GM18909 (cell line): ENCODE measurements at regions not wholly inside any gene's neighbourhood (a gene's known extent, or its start where the extent isn't known, plus 50 kb on each side); places are given as distances from the start of the nearest gene placed in this dataset.

ENCODE experiments used
- ATAC-seq: cut with Tn5 transposase; IDR thresholded peaks from one replicate; pipeline ENCODE4 v1.9.1; 2021; ENCODE audit warnings: mild to moderate bottlenecking; ENCODE audit not compliant: unreplicated experiment, poor library complexity

DNA sequence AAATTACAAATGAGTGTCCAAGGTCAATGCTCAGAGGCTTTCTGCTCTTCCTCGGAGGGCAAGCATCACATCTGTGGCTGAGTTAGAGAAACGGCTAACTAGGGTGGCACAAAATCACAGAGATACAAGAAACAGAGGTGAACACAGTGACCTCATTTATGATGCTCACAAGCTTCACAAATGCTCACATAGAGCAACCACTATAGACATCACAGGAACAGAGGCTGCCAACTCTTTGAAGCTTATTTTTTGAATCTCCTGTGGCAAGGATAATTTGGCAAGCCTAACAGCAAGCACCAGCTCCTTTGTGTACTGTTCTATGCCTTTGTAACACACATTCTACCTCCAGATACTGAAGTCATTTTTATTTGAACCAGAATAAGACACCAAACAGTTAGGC lies 416.5 kb upstream of the DDI1 start:
- ATAC-seq: no peak

DNA sequence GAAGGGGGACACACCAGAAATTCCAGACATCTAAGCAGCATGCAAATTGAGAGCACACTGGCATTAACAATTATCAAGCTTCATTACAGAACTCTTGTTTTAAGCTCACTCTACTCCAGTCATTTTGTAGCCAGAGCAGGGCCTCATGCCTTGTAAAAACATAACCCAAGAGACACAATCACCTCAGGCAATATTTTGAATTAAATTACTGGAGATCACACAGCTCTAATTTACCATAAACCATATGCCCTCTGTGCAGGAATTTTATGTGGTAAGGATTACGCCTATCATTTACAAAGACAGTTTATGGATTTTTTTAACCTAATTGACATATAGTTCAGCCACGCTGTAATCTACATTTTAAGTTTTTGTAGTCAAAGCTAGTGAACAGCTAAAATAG lies 414.1 kb upstream of the DDI1 start:
- no peak for ATAC-seq

DNA sequence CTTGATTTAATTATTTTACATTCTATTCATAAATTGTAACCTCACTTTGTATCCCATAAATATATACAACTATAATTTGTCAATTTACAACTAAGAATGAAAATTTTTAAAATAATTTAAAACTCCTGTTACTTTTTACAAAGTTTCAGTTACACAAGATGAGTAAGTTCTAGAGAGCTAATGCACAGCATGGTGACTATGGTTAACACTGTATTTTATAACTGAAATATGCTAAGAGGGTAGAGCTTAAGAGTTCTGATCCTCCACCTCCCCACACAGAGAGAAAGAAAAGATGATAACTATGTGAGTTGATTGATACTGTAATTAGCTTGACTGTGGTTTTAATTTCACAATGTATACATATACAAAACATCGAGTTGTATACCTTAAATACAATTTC lies 412.5 kb upstream of the DDI1 start:
- ATAC-seq: no peak

DNA sequence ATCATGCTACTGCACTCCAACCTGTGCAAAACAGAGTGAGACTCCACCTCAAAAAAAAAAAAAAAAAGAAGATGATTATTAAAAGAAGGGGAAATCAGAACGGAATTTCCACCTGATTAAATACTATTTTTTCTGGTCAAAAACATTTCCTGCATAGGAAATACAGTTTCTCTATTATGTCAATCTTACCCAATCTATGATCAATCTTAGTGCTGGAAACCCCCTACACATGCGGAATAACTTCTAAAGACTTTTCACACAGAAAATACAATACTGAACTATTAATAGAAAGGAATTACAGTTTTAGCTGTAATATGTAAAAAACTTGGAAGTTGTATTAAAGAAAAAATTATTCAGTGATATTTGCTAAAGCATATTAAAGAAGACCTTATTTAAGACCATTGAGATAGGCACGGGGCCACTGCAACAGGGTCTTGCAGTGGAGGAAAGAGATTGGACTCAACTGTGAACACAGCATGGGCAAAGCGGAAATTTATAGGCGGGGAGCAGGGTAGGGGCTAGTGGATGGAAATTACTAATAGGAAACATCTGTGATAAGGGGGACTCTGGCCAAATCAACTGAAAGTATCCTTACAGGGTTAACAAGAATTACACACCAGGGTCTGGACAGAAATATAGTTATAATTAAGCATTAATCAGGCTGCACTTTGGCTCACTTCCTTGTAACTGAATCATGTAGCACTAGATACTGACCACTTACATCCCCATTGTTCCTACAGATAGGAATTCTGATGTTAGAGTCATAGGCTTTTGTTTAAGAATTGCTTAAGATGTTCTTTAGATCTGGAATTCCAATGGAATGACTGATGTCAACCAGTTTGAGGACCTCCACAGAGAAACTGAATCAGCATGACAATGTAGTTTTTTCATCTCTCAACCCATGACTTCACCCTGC lies 411.5 kb upstream of the DDI1 start:
- no peak for ATAC-seq

DNA sequence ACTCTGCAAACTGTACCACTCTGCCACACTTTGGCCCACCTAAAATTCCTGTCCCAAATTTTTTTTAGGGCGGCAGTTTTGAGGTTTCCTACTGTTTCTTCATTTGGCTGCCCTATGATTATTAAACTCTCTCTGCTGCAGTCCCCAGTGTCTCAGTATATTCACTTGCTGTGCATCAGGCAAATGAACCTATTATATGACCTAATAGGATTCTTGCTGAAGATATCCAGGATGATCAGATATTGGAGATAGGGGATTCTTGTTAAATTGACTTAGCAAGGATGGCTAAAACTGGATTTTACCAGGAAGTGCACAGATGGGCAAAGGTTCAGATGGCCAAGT lies 410.8 kb upstream of the DDI1 start:
- no peak for ATAC-seq

DNA sequence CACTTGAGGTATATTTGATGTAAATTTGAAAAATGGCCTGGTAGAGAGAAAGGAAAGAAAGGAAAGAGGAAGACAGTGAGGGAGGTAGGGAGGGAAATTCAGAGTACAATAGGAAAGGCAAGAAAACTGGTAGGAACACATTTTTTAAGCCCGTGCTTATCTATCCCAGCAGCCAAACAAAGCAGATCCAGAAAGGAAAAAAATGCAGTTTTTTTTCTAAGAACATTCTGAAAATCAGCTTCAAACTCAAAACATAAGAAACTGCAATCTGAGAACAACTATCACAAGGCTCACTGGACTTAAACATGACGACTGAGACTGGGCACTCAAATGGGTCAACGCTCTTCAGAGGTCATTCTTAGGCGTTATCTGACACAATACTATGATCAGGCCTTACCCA lies 408.3 kb upstream of the DDI1 start:
- no peak for ATAC-seq

DNA sequence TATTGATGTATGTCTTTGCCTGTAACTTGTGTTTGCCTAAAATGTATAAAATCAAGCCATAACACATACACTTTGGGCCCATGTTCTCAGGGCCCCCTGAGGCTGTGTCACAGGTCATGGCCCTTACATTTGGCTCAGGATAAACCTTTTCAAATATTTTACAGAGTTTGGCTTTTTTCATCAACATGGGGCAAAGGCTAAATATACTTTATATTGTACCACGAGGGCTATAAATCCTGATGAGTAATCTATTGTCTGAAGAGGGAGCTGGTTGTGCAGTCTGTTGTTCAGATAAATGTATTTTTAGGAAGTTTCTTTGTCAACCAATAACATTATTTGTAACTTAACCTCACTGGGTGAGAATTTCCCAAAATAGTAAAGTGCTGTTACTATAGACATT lies 404.6 kb upstream of the DDI1 start:
- no peak for ATAC-seq

DNA sequence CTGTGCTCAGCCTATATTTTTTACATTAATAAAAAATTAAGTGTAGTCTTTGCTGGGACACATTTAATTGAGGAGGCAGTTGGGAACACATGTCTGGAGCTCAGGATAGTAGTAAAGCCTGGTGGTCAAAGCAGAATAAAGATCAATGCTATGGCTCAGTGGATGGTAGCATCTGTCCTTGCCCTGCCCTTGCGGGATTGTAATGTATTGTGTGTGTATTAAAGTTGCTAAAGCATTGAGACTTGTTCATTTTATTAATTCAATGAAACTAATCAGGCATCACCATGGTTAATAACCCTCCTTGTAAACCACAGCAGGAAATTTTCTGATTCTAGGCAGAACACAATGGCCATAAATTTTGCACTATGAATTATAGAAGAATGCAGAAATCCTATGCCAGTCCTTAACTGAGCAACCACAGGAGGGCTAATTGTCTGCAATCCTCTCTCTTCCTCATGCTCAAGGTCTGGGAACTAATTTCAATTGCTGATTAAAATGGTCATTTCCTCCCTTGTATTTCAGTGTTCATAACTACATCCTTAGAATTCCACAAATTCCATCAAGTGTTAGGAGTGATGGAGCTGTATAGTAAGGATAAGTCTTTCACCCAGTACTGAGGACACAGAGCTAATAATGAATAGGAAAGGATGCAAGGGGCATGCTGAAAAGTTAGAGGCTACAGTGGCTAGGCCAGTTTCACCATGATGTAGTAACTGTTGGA lies 403.2 kb upstream of the DDI1 start:
- no peak for ATAC-seq

DNA sequence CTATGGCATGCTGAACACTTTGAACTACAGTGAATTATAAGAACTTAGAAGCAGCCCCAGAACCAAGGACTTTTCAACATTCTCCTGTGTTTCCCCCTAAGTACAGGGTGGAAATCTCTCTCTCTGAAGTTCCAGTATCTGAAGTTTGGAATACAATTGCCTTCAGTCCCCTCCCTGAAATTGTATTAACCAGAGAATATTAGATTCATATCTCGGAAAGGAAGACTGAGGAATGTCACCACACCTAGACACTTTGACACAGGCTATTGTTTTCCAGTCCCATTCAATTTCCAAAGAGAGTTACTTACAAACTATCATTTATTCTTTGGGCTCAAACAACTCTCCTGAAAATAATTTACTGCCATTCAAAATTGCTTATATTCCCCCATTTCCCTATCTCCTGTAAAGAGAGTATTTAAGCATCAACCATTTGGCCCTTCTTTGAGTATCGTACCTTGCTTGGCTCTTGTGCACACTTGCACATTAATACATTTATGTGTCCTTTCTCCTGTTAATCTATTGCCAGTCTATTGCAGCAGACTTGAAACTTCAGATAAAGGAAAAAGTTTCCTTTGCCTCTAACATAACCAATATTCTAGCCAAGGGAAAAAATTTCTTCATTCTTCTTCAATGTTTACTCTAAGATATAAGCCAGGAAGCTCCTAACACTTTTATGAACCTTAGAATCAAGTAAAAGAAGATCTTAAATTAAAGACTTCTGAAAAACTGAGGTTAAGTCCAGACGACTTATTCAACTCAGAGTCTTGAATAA lies 402.4 kb upstream of the DDI1 start:
- ATAC-seq: no peak

DNA sequence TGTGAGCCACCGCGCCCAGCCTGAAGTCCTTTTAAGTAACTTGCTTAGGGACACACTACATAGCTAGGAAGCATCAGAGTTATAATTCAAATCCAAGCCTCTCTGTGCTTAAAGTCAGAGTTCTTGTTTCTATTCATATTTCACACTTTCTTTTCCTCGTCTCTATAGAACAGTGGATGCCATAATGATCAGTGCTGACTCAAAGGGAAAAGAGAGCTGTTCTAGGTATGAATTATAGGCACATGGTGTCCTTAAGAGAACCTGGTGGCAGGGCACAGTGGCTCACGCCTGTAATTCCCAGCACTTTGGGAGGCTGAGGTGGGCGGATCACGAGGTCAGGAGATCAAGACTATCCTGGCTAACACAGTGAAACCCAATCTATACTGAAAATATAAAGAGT lies 400.2 kb upstream of the DDI1 start:
- no peak for ATAC-seq

DNA sequence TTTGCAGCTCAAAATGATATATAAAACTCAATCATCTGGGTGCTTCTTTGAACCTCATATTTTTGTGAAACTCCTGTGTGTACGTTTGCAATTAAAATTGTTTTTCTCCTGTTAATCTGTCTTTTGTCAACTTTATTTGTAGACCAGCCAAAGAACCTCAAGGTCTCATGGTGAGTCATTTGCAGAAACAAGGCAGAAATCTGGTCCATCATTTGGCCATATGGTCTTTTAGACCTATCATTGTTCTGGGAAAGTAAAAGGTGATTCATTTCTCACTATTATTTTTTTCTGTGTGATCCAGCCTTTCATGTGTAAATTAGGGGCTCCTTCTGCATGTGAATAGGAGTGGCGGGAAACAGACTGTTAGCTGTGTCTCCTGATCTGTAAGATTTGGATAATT lies 399.1 kb upstream of the DDI1 start:
- ATAC-seq: no peak

DNA sequence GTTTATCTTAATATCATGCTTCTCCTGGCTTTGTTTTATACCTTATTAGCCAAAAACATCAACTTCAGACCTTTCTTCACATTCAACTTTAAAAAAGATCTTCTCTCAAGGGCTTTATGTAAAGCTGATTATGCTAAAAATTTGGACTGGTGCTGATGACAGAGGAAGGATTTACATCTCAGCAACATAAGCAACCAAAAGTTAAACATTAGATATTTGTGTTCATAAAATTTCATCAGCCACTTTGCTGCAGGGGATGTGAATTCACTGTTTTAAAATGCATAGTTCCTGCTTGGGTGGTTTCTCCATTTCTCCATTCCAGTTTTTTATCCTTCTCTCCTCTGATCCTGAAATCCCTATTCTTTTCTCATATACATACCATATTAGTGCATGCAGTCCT lies 398.6 kb upstream of the DDI1 start:
- no peak for ATAC-seq

DNA sequence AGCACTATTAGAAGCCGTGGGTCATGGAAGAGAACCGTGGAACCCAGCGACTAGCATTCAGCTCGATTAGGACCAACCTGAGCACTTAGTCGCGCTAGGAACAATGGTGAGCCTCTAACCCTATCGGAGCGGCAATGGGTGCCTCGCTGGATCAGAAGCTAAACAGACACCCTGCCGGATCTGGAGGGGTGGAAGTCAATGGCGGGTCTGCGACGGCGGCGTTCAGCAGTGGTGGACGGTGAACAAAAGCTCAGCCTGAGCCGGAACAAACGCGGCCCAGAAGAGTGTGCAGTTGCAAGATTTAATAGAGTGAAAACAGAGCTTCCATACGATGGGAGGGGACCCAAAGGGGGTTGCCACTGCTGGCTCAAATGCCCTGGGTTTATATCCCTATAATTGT lies 391.8 kb upstream of the DDI1 start:
- no peak for ATAC-seq

DNA sequence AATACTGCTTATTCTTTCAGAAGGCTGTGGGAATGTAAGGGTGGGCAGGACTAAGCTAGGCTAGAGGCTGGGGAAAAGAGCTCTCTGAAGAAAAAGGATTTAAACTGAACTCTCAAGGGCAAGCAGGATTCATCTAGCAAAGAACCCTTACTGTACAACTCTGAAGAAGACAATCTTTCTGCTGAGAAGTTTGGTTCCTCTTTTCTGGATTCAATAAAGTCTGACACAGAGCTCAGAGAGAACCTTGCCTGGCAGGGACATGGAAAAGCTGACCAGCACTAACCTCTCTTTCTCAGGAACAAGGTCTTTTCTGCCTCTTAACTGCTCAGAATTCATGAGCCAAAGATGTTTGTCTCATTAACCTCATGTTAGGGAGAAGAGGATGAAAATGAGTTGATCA lies 388.4 kb upstream of the DDI1 start:
- no peak for ATAC-seq

DNA sequence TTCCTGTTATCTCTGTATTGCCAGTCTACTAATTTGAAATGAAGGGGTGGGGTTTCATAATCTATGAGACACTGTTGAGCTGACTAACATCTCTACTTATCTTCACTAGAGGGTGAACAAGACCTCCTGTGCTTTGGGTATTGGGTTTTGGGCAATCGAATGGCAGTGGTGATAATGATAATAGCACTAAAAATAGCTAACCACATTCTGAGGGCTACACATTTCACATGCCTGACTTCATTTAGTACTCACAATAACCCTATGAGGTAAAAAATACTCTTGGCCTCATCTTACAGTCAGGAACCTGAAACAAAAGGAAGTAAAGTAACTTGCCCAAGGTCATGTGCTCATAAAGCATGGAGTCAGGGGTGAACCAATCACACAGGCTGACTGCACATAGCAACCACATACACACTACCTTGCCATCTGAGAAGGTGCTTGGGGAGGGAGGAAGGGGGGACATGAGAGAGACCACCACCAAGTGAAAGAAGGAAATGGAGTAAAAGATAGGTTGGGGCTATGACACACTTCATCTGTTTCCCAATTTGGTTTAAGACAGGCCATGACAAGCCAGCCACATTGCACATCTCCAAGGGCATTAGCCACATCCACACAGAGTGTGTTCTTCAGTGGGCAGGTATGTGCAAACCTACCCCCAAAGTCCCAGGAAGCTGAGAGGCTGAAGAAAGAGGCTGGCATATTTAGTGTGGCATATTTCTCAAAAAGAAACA lies 387.6 kb upstream of the DDI1 start:
- peak; percentile 42 for ATAC-seq

DNA sequence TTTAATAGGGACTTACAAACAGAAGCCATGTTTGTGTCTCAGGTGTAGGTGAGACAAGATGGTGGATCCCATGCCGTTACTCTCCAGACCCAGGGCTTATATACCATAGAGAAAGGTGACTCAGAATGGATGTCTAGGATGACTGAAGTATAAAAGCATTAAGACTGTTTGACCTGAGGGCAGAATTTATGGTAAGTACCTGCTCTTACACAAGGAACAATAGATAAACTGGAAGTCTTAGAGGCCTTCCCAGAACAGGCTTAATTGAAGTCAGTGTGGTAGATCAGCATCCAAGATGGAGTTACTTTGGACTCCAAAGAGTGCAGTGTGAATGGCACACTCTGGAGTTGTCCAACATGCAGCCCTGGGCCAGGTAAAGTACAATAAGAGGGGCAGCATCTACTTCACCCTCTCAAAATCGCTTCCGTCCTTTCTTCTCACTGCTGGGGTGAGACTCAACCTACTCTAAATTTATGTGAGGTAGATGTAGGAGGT lies 387.0 kb upstream of the DDI1 start:
- ATAC-seq: no peak

DNA sequence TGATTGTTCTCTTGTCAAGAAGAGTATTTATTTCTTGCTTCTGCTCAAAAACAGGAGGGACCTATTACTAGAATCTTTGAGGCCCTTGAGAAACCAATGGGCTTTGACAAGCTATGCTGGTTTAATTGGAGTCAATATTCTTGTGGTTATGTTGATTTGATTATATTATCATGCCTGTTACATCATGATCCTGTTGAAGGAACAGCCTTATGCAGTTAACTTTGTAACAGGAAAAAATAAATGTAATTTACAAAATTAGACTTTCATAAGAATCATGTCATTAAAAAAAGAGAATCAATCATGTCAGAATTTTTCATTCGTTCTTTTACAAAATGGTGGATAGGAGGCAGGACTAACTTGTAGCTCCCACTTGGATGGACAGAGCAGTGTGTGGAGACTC lies 386.1 kb upstream of the DDI1 start:
- no peak for ATAC-seq

DNA sequence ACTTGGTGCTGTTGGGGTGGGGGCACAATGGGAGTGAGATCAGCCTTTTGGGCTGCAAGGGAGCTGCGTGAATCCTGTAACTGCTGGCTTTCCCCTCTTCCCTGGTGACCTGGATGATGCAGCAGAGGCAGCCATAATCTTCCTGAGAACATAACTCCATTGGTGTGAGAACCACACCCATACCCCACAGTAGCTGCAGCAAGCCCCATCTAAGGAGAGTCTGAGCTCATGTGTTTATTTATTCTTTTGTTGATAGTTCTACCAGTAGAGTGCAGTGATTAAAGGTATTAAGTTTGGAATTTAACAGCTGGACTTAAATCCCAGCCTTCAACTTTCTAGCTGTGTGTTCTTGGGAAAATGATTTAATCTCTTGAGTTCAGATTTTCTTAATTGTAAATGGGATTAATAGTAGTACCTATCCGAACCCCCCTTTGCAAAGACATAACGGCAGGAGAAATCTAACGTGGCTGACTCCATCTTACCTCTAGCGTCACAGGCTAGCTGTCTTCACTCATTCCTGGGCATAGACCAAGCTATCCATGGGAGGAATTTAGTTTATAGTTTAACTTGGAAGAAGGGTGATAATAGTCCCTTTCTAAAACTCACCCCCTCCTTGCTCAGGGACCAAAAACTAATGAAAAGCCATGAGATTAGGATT lies 385.0 kb upstream of the DDI1 start:
- ATAC-seq: no peak

DNA sequence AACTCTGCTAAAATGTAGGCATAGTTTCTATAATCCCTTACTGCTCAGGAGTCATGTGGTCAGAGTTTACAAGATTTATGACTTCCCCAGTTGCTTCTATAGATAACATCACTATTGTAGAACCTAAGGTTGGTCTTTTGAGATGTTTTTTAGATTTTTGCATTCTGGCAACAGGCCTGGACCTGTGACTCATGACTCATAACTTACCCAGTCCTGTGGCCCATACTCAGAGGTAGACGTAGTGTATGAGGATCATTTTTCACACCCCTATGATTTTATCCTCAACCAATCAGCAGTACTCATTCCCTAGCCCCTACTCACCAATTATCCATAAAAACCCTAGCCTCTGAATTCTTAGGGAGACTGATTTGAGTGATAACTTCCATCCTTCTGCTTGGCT lies 384.4 kb upstream of the DDI1 start:
- ATAC-seq: no peak

DNA sequence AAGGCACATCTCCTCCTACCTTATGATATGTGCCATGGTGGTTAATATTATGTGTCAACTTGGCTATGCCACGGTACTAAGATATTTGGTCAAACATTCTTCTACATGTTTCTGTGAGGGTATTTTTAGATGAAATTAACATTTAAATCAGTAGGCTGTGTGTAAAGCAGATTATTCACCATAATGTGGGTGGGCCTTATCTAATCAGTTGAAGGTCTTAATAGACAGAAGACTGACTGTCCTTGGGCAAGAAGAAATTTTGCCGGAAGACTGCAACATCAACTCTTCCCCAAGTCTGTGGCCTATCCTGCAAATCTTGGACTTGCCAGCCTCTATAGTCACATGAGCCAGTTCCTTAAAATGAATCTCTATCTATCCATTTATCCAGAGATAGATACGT lies 380.1 kb upstream of the DDI1 start:
- no peak for ATAC-seq
